Suprapubic skin (tissue), 4 donors: ENCODE measurements at regions not wholly inside any gene's neighbourhood (a gene's known extent, or its start where the extent isn't known, plus 50 kb on each side); places are given as distances from the start of the nearest gene placed in this dataset.

ENCODE experiments used
- EP300 ChIP-seq: sonication (generic); formaldehyde crosslinking; IDR thresholded peaks from one replicate; pipeline ENCODE4 v1.6.1; 2017; ENCODE audit warnings: antibody characterized with exemption
- POLR2A ChIP-seq, 2 donors: fragments of 450-650 bp; IDR thresholded peaks; one replicate each; pipeline ENCODE4 v1.6.1; 2017; ENCODE audit warnings: antibody characterized with exemption in 2 of 2, mild to moderate bottlenecking in 2 of 2, moderate library complexity in 2 of 2
- POLR2AphosphoS5 ChIP-seq, 3 donors: sonication (generic); formaldehyde crosslinking; IDR thresholded peaks; one replicate each; pipeline ENCODE4 v1.6.1; 2017; ENCODE audit warnings: antibody characterized with exemption in 3 of 3
- TF ChIP-seq, protein P1 (sequence below), 2 donors: fragments of 200-600 bp in 1 of 2; fragments of 450-650 bp in 1 of 2; sonication (generic) in 1 of 2; IDR thresholded peaks; one replicate each; pipeline ENCODE4 v1.5.1; 2016 to 2019; ENCODE audit warnings: antibody characterized with exemption in 2 of 2, mild to moderate bottlenecking in 1 of 2, moderate library complexity in 1 of 2

DNA sequence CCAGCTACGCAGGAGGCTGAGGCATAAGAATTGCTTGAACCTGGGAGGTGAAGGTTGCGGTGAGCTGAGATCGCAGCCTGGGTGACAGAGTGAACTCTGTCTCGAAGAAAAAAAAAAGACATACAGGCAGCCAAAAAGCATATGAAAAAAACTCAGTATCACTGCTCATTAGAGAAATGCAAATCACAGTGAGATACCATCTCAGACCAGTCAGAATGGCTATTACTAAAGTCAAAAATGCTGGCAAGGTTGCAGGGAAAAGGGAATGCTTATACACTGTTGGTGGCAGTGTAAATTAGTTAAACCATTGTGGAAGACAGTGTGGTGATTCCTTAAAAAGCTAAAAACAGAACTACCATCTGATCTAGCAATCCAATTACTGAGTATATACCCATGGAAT, 123.1 kb downstream of the CHIC2 start:
- TF ChIP-seq, protein P1, sequence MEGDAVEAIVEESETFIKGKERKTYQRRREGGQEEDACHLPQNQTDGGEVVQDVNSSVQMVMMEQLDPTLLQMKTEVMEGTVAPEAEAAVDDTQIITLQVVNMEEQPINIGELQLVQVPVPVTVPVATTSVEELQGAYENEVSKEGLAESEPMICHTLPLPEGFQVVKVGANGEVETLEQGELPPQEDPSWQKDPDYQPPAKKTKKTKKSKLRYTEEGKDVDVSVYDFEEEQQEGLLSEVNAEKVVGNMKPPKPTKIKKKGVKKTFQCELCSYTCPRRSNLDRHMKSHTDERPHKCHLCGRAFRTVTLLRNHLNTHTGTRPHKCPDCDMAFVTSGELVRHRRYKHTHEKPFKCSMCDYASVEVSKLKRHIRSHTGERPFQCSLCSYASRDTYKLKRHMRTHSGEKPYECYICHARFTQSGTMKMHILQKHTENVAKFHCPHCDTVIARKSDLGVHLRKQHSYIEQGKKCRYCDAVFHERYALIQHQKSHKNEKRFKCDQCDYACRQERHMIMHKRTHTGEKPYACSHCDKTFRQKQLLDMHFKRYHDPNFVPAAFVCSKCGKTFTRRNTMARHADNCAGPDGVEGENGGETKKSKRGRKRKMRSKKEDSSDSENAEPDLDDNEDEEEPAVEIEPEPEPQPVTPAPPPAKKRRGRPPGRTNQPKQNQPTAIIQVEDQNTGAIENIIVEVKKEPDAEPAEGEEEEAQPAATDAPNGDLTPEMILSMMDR (IDR thresholded peaks at IDR 0.05) = no peak
- TF ChIP-seq POLR2AphosphoS5 (IDR thresholded peaks at IDR 0.05) (no peak), EP300 (no peak), POLR2A (IDR thresholded peaks at IDR 0.05) (no peak)
